GM19328 (cell line): ENCODE measurements at regions not wholly inside any gene's neighbourhood (a gene's known extent, or its start where the extent isn't known, plus 50 kb on each side); places are given as distances from the start of the nearest gene placed in this dataset.

Experiments used
- ATAC-seq: cut with Tn5 transposase; IDR thresholded peaks from one replicate; pipeline ENCODE4 v1.9.1; 2021; ENCODE audit warnings: mild to moderate bottlenecking, moderate library complexity; ENCODE audit not compliant: unreplicated experiment

- ATAC-seq: no peak
These were observed 364.6 kb upstream of the AGTR1 start for GRCh38 chr3:148333091-148333490.

GRCh38 chr3:148335612-148336011 is 362.1 kb upstream of the AGTR1 start:
- ATAC-seq: no peak

GRCh38 chr3:148343416-148343815 is 354.3 kb upstream of the AGTR1 start:
- no peak for ATAC-seq

GRCh38 chr3:148344521-148344920 is 353.2 kb upstream of the AGTR1 start:
- ATAC-seq: no peak

- no peak for ATAC-seq
These were observed 337.7 kb upstream of the AGTR1 start for GRCh38 chr3:148360051-148360450.

GRCh38 chr3:148366743-148367410 is 330.8 kb upstream of the AGTR1 start:
- peak; percentile 47 for ATAC-seq

GRCh38 chr3:148367756-148368155 is 329.9 kb upstream of the AGTR1 start:
- ATAC-seq: no peak

- ATAC-seq: no peak
These were observed 328.3 kb upstream of the AGTR1 start for GRCh38 chr3:148369381-148369780.

GRCh38 chr3:148372206-148372875 is 325.4 kb upstream of the AGTR1 start:
- ATAC-seq: no peak

GRCh38 chr3:148373961-148374360 is 323.7 kb upstream of the AGTR1 start:
- no peak for ATAC-seq

- ATAC-seq: peak; percentile 87
These were observed 317.8 kb upstream of the AGTR1 start for GRCh38 chr3:148379763-148380382.

- no peak for ATAC-seq
These were observed 316.7 kb upstream of the AGTR1 start for GRCh38 chr3:148381051-148381450.

GRCh38 chr3:148389916-148390315 is 307.8 kb upstream of the AGTR1 start:
- no peak for ATAC-seq

- no peak for ATAC-seq
These were observed 301.9 kb upstream of the AGTR1 start for GRCh38 chr3:148395821-148396220.

GRCh38 chr3:148400754-148401153 is 296.9 kb upstream of the AGTR1 start:
- ATAC-seq: no peak

- ATAC-seq: no peak
These were observed 289.0 kb upstream of the AGTR1 start for GRCh38 chr3:148408667-148409066.

- ATAC-seq: no peak
These were observed 277.5 kb upstream of the AGTR1 start for GRCh38 chr3:148420242-148420641.

GRCh38 chr3:148428862-148429605 is 268.7 kb upstream of the AGTR1 start:
- ATAC-seq: no peak

GRCh38 chr3:148433665-148434064 is 264.0 kb upstream of the AGTR1 start:
- ATAC-seq: no peak

GRCh38 chr3:148435534-148435933 is 262.2 kb upstream of the AGTR1 start:
- no peak for ATAC-seq

- peak; percentile 52 for ATAC-seq
These were observed 258.4 kb upstream of the AGTR1 start for GRCh38 chr3:148439254-148439822.
